GM12878 (cell line): ENCODE measurements at regions not wholly inside any gene's neighbourhood (a gene's known extent, or its start where the extent isn't known, plus 50 kb on each side); places are given as distances from the start of the nearest gene placed in this dataset.

ENCODE experiments used
- ATAC-seq: fragments of 200-7000 bp; cut with Tn5 transposase; 3 replicates; pipeline ENCODE4 v1.9.1; 2020; ENCODE audit warnings: mild to moderate bottlenecking, moderate library complexity
- BruUV-seq: library from RNA; stranded (reverse); fragments of 400-500 nt; replicated peaks from 2 replicates; lab custom pipeline; 2021; lab: Mats Ljungman, UMichigan
- CTCF ChIA-PET: fragments of 300-600 bp; sonication (Branson Sonifier 250); formaldehyde crosslinking; extraction: SDS; loops from one replicate; lab custom pipeline; 2021; ENCODE audit warnings: inconsistent platforms; lab: Yijun Ruan, JAX
- POLR2A ChIA-PET: fragments of 350-600 bp; formaldehyde crosslinking; extraction: SDS; loops from one replicate; lab custom pipeline; 2021; ENCODE audit warnings: inconsistent platforms; lab: Charles Lee
- RAD21 ChIA-PET: fragments of 300-600 bp; sonication (Branson Sonifier 250); formaldehyde crosslinking; loops from one replicate; lab custom pipeline; 2023; ENCODE audit warnings: antibody characterized with exemption; ENCODE audit not compliant: unreplicated experiment; lab: Charles Lee
- SMC1A ChIA-PET: fragments of 300-600 bp; sonication (Branson Sonifier 250); formaldehyde crosslinking; loops from one replicate; lab custom pipeline; 2023; ENCODE audit not compliant: unreplicated experiment, uncharacterized antibody; lab: Charles Lee
- DNase-seq: peaks from one replicate; pipeline ENCODE4 v3.0.0-alpha.2; 2011; ENCODE audit warnings: low read depth, low spot score
- FAIRE-seq: peaks from 3 replicates; lab custom pipeline; 2011; peaks lifted over from hg19 to GRCh38; lab: Jason Lieb, UNC
- H2AFZ ChIP-seq: 2 replicates; pipeline ENCODE4 v1.6.0; 2011; ENCODE audit warnings: low read depth, low read length, control low read depth; ENCODE audit not compliant: control insufficient read depth
- H3K27ac ChIP-seq: 2 replicates; pipeline ENCODE4 v1.5.1; 2011; ENCODE audit warnings: control low read depth; ENCODE audit not compliant: control insufficient read depth, insufficient read depth
- H3K27me3 ChIP-seq, 2 experiments: replicated peaks in 1 of 2; 2 replicates each; pipeline versions ENCODE4 v1.6.0 to v1.6.1; 2011; ENCODE audit warnings: low read length in 1 of 2; ENCODE audit not compliant: control insufficient read depth in 2 of 2, insufficient read depth in 2 of 2
- H3K36me3 ChIP-seq, 2 experiments: 2 replicates each; pipeline ENCODE4 v1.5.1; 2011; ENCODE audit warnings: low read length in 1 of 2; ENCODE audit not compliant: control insufficient read depth in 2 of 2, insufficient read depth in 2 of 2
- H3K4me1 ChIP-seq: 2 replicates; pipeline ENCODE4 v1.6.1; 2011; ENCODE audit warnings: mild to moderate bottlenecking, low read length, moderate library complexity, mixed read lengths; ENCODE audit not compliant: control insufficient read depth, insufficient read depth
- H3K4me2 ChIP-seq: 2 replicates; pipeline ENCODE4 v1.6.0; 2011; ENCODE audit warnings: control low read depth; ENCODE audit not compliant: control insufficient read depth, insufficient read depth
- H3K4me3 ChIP-seq: fragments of 200-600 bp; sonication (generic); 2 replicates; pipeline ENCODE4 v1.5.1; 2016
- H3K79me2 ChIP-seq: 2 replicates; pipeline ENCODE4 v1.6.0; 2011; ENCODE audit warnings: low read length; ENCODE audit not compliant: control insufficient read depth, insufficient read depth
- H3K9ac ChIP-seq: 2 replicates; pipeline ENCODE4 v1.8.0; 2011; ENCODE audit warnings: low read length, control low read depth, mixed read lengths; ENCODE audit not compliant: control insufficient read depth, insufficient read depth
- H3K9me3 ChIP-seq: replicated peaks from 3 replicates; pipeline ENCODE4 v1.5.1; 2011; ENCODE audit warnings: mild to moderate bottlenecking, low read length; ENCODE audit not compliant: control insufficient read depth, insufficient read depth
- H4K20me1 ChIP-seq: 2 replicates; pipeline ENCODE4 v1.6.0; 2011; ENCODE audit not compliant: control insufficient read depth, insufficient read depth
- ATF7 ChIP-seq: fragments of 450-650 bp; IDR thresholded peaks from 2 replicates; pipeline ENCODE4 v1.6.1; 2016; ENCODE audit warnings: low read depth, mild to moderate bottlenecking
- BCLAF1 ChIP-seq: fragments of 450-650 bp; IDR thresholded peaks from 2 replicates; pipeline ENCODE4 v1.6.1; 2017; ENCODE audit warnings: antibody characterized with exemption, mild to moderate bottlenecking, moderate library complexity
- BHLHE40 ChIP-seq, 2 experiments: fragments of 450-650 bp in 1 of 2; IDR thresholded peaks; 2 replicates each; pipeline ENCODE4 v1.6.1; 2011 to 2017; ENCODE audit warnings: low read depth in 2 of 2, borderline replicate concordance in 1 of 2, improper control_type of control experiment in 1 of 2, low read length in 1 of 2, mild to moderate bottlenecking in 1 of 2
- BMI1 ChIP-seq: fragments of 450-650 bp; IDR thresholded peaks from 2 replicates; pipeline ENCODE4 v1.6.1; 2016; ENCODE audit warnings: mild to moderate bottlenecking, moderate library complexity, borderline replicate concordance
- CHD2 ChIP-seq: IDR thresholded peaks from 2 replicates; pipeline ENCODE4 v1.6.1; 2011; ENCODE audit warnings: low read depth, low read length, improper control_type of control experiment, borderline replicate concordance
- CREB1 ChIP-seq: IDR thresholded peaks from 2 replicates; pipeline ENCODE4 v1.6.1; 2012; ENCODE audit warnings: low read depth, mild to moderate bottlenecking, inconsistent platforms
- DPF2 ChIP-seq: fragments of 450-650 bp; IDR thresholded peaks from 2 replicates; pipeline ENCODE4 v1.6.1; 2017; ENCODE audit warnings: mild to moderate bottlenecking
- GATAD2B ChIP-seq: fragments of 450-650 bp; conservative IDR thresholded peaks from 2 replicates; pipeline ENCODE4 v1.6.1; 2017; ENCODE audit warnings: low read depth, mild to moderate bottlenecking, moderate library complexity
- MXI1 ChIP-seq: fragments of 150-350 bp; IDR thresholded peaks from 2 replicates; pipeline ENCODE4 v1.6.1; 2011; ENCODE audit warnings: low read depth, mild to moderate bottlenecking, inconsistent platforms, low read length, improper control_type of control experiment
- NFIC ChIP-seq: IDR thresholded peaks from 2 replicates; pipeline ENCODE4 v1.6.1; 2012; ENCODE audit warnings: low read depth, mild to moderate bottlenecking, inconsistent platforms, low read length, moderate library complexity
- RB1 ChIP-seq: fragments of 450-650 bp; formaldehyde crosslinking; IDR thresholded peaks from 2 replicates; pipeline ENCODE4 v1.6.1; 2017; ENCODE audit warnings: mild to moderate bottlenecking, borderline replicate concordance
- RELA ChIP-seq: fragments of 450-650 bp; IDR thresholded peaks from 2 replicates; pipeline ENCODE4 v1.8.0; 2014; ENCODE audit warnings: borderline replicate concordance; ENCODE audit not compliant: partially characterized antibody
- ZNF384 ChIP-seq: IDR thresholded peaks from 2 replicates; pipeline ENCODE4 v1.6.1; 2012; ENCODE audit warnings: low read depth, mild to moderate bottlenecking, low read length, improper control_type of control experiment, borderline replicate concordance
- WGBS: methylation state at CpG from one replicate; pipeline ENCODE4 v1.1.6; 2016; ENCODE audit warnings: low lambda C conversion rate; ENCODE audit not compliant: insufficient replicate concordance, insufficient coverage; ENCODE audit errors: missing lambda C conversion rate; 5-methylcytosine and 5-hydroxymethylcytosine counted together
- in situ Hi-C: fragments of 300-500 bp; cut with MboI; formaldehyde crosslinking; loops from 9 replicates; pipeline ENCODE4 v1.14.3; 2018; ENCODE audit warnings: mixed read lengths
- intact Hi-C: fragments of 100-400 bp; cut with micrococcal nuclease; formaldehyde crosslinking; loops from one replicate; pipeline ENCODE4 v1.14.2; 2022; ENCODE audit not compliant: unreplicated experiment

GRCh38 chr13:74000876-74001275 is 133.3 kb downstream of the KLF12 start:
- DNase-seq (no peak), FAIRE-seq (no peak), ATAC-seq (no peak)
- POLR2A ChIA-PET = no interaction called here
- Histone ChIP-seq H3K27ac (no peak overlapping the region), H2AFZ (no peak overlapping the region), H3K4me2 (no peak overlapping the region), H3K9ac (no peak overlapping the region), H3K27me3 (no peaks in the 10 kb centered on the region), H3K4me3 (no peak overlapping the region), H3K36me3 (no peaks in the 10 kb centered on the region), H3K4me1 (peaks cover 6% of the 10 kb centered on the region), H3K9me3 (no peaks in the 10 kb centered on the region), H4K20me1 (no peaks in the 10 kb centered on the region; the same call in 1 of the 2 replicates), H3K79me2 (no peaks in the 10 kb centered on the region; the same call in none of the 2 replicates)
- TF ChIP-seq NFIC = no peak
- TF ChIP-seq BMI1 = no peak
- no peak for TF ChIP-seq RELA
- TF ChIP-seq RB1 = no peak
- TF ChIP-seq ZNF384 = no peak
- no peak for TF ChIP-seq GATAD2B
- TF ChIP-seq BHLHE40 (IDR thresholded peaks at IDR 0.05; ENCODE audit: borderline replicate concordance in 1 of 2, low read depth in 2 of 2, low read length in 1 of 2) = no peak
- TF ChIP-seq DPF2 = no peak
- TF ChIP-seq CHD2 = no peak
- no peak for TF ChIP-seq MXI1
- TF ChIP-seq CREB1 = no peak
- TF ChIP-seq ATF7 = no peak
- no peak for TF ChIP-seq BCLAF1
- RAD21 ChIA-PET = no interaction called here
- WGBS = 93% methylated on average over 1 of the region's 1 CpG
- no TSS peak for BruUV-seq
- CTCF ChIA-PET = interaction anchor here (0.9 to 1.0 kb wide), 2 partner anchors 11 to 17 kb away, joined by 4 read pairs; no protein-coding TSS in a partner anchor
- intact Hi-C loops = no loop called here
- SMC1A ChIA-PET = interaction anchor here (0.6 to 1.3 kb wide), 3 partner anchors 39 to 141 kb away, joined by 4 to 6 read pairs (median 5); no protein-coding TSS in a partner anchor
- in situ Hi-C loops = no loop called here
